Left kidney (tissue), 1 donor: ENCODE measurements at regions not wholly inside any gene's neighbourhood (a gene's known extent, or its start where the extent isn't known, plus 50 kb on each side); places are given as distances from the start of the nearest gene placed in this dataset.
"Not testable (repeated sequence)": the region's sequence is repeated elsewhere in the genome, so short reads cannot be mapped to it uniquely, and the experiment has no call there.

ENCODE experiments used
- DNase-seq: peaks from one replicate; pipeline ENCODE4 v3.0.0-alpha.2; 2013

- DNase-seq, result no peak
Observed at GRCh38 chr3:110327870-110328269, 743.7 kb upstream of the NECTIN3 start.

GRCh38 chr3:110331562-110331961 is 740.1 kb upstream of the NECTIN3 start:
- DNase-seq, result not testable (repeated sequence)

- DNase-seq, result no peak
Observed at GRCh38 chr3:110332629-110333028, 739.0 kb upstream of the NECTIN3 start.

- DNase-seq, result no peak
Observed at GRCh38 chr3:110341047-110341446, 730.6 kb upstream of the NECTIN3 start.

GRCh38 chr3:110343376-110343775 is 728.2 kb upstream of the NECTIN3 start:
- no peak for DNase-seq

- no peak for DNase-seq
Observed at GRCh38 chr3:110343945-110344344, 727.7 kb upstream of the NECTIN3 start.

- DNase-seq, result no peak
Observed at GRCh38 chr3:110344487-110344886, 727.1 kb upstream of the NECTIN3 start.

- peak; percentile 11 for DNase-seq
Observed at GRCh38 chr3:110344897-110345767, 726.5 kb upstream of the NECTIN3 start.

- no peak for DNase-seq
Observed at GRCh38 chr3:110349295-110349694, 722.3 kb upstream of the NECTIN3 start.

GRCh38 chr3:110352841-110353604 is 718.6 kb upstream of the NECTIN3 start:
- no peak for DNase-seq

GRCh38 chr3:110362751-110363150 is 708.9 kb upstream of the NECTIN3 start:
- no peak for DNase-seq

- DNase-seq, result not testable (repeated sequence)
Observed at GRCh38 chr3:110367289-110367688, 704.3 kb upstream of the NECTIN3 start.

- DNase-seq, result no peak
Observed at GRCh38 chr3:110375751-110376518, 695.7 kb upstream of the NECTIN3 start.

GRCh38 chr3:110378481-110378880 is 693.1 kb upstream of the NECTIN3 start:
- DNase-seq, result no peak

- no peak for DNase-seq
Observed at GRCh38 chr3:110381992-110382391, 689.6 kb upstream of the NECTIN3 start.

- DNase-seq, result no peak
Observed at GRCh38 chr3:110383356-110383755, 688.3 kb upstream of the NECTIN3 start.

- no peak for DNase-seq
Observed at GRCh38 chr3:110384601-110385000, 687.0 kb upstream of the NECTIN3 start.

- DNase-seq, result no peak
Observed at GRCh38 chr3:110389005-110389404, 682.6 kb upstream of the NECTIN3 start.

- DNase-seq, result no peak
Observed at GRCh38 chr3:110390372-110390771, 681.2 kb upstream of the NECTIN3 start.

- no peak for DNase-seq
Observed at GRCh38 chr3:110391042-110391441, 680.6 kb upstream of the NECTIN3 start.

GRCh38 chr3:110391640-110392395 is 679.8 kb upstream of the NECTIN3 start:
- DNase-seq, result no peak

GRCh38 chr3:110393941-110394340 is 677.7 kb upstream of the NECTIN3 start:
- no peak for DNase-seq
